ENCODE measurements at regions not wholly inside any gene's neighbourhood (a gene's known extent, or its start where the extent isn't known, plus 50 kb on each side); places are given as distances from the start of the nearest gene placed in this dataset.

DNA sequence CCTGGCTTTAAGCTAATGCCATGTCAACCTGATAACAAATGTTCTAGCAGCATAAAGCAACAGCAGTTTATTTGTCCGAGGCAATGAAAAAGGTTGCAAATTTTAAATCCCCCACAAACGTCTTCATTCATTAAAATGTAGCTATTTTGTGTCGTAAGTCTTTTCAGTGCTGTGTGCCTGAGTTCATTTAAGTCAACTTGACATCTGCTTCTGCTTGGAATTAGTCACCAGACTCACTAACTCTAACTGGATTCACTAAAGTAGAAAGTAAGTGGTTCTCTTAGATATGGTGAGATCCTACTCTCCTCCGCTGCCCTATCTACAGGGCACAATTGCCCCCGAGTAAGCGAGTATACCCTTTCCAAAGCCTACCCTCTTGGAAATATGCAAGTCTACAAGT, 118.4 kb upstream of the CHRM3 start:
- no peak for DNase-seq (ENCODE audit: low read depth in 2 of 2)

DNA sequence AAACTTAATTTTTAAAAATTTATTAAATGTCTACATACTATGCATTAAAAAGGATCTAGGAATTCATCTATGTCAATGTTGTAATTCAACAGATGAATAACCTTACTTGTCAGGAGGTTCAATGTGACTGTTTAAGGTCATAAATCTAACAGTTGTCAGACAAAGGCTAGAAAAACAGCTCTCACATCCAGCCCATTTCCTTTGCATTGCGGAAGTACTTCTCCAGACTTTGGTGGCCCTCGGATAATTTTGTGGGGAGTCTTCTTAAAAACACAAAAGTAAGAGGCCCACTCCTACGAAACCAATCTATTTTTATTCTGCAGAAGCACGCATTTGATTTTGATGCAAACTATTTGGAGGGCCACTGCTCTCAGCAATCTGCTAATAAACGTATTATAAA, 122.6 kb upstream of the CHRM3 start:
- no peak for DNase-seq (ENCODE audit: low read depth in 2 of 2)

DNA sequence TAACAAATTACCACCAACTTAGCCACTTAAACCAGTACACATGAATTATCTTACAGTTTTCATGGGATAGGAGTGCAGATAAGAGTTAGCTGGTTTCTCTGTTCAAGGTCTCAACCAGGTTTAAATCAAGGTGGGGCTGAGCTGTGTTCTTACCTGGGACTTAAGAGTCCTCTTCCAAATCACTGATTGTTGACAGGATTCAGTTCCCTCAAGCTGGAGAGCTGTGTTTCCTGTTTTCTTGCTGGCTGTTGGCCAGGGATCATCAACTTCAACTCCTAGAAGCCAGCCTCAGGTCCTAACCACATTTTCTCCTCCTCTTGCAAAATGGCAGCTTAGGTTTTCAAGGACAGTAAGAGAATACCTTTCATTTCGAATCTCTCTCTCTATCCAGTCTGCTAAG, 123.8 kb upstream of the CHRM3 start:
- no peak for DNase-seq (ENCODE audit: low read depth in 2 of 2)

DNA sequence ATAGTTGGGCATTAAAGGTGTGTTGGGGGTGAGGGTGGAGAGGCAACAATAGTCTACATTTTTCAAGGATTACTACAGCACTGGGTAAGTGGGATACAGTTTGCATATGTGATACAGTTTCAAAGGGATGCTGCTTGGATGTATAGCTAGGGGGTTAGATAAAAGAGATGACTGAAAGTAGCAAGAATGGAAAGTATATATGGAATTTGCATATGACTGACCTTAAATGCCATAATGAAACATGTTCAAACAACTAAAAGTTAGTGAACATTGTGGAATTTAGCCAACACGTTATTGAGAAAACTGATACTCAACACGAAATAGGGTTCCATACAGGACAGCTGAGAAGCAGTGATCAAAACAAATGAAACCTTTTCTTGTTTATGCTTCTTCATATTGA, 124.8 kb upstream of the CHRM3 start:
- no peak for DNase-seq (ENCODE audit: low read depth in 2 of 2)

DNA sequence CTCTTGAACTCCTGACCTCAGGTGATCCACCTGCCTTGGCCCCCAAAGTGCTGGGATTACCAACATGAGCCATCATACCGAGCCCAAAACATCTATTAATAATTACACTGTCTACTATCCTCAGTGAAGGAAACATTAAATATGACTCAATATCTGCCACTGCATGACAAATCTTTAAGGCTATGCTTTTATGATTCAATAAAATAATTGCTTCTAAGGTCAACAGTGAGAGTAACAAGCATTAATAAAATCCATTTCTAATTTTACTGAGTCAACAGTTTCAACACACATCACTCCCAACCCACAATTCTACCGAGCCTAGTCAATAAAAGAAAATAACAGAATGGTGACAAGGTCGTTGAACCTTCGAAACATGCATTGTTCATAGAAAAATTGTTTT, 125.5 kb upstream of the CHRM3 start:
- DNase-seq (ENCODE audit: low read depth in 2 of 2), result no peak

DNA sequence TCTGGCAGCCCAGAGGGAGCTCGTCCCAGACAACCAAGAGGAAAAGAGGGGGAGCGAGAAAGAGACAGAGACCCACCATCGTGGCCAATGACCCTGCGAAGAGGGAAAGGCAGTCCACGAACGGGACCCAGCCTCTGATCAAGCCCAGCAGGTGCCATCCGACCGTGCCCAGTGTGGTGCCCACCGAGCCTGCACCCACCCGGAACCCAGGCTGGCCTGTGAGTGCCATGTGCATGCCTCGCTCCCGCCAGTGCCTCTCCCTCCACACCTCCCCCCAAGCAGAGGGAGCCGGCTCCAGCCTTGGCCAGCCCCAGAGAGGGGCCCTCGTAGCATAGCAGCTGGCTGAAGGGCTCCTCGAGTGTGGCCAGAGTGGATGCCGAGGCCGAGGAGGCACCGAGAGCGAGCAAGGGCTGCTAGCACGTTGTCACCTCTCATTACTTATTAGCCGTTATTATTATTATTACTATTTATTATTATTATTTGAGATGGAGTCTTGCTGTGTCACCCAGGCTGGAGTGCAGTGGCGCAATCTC, 130.7 kb upstream of the CHRM3 start:
- DNase-seq (ENCODE audit: low read depth in 2 of 2), result no peak

DNA sequence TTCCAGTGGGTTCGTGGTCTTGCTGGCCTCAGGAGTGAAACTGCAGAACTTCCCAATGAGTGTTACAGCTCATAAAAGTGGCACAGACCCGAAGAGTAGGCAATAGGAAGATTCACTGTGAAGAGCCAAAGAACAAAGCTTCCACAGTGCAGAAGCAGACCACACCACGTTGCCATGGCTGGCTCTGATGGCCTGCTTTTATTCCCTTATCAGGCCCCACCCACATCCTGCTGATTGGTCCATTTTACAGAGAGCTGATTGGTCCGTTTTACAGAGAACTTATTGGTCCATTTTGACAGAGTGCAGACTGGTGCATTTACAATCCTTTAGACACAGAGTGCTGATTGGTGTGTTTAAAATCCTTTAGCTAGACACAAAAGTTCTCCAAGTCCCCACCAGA, 131.4 kb upstream of the CHRM3 start:
- DNase-seq (ENCODE audit: low read depth in 2 of 2), result no peak

DNA sequence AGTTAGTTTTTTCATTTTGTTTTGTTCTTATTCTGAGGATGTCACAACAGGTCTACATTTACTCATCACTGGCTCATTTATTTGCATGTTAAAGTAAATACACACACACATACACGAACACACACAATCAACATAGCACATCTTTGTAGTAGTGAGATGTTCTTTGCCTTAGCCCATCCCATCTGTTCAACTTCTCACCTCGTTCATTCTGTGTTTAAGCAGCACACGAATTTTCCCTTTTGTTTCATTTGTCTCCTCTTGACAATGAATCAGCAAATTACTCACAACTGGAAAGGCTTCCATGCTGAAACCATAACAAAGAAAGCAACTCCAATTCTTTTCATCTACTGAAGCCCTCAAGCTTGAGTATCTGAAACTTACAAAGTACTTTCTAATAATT, 133.3 kb upstream of the CHRM3 start:
- no peak for DNase-seq (ENCODE audit: low read depth in 2 of 2)

DNA sequence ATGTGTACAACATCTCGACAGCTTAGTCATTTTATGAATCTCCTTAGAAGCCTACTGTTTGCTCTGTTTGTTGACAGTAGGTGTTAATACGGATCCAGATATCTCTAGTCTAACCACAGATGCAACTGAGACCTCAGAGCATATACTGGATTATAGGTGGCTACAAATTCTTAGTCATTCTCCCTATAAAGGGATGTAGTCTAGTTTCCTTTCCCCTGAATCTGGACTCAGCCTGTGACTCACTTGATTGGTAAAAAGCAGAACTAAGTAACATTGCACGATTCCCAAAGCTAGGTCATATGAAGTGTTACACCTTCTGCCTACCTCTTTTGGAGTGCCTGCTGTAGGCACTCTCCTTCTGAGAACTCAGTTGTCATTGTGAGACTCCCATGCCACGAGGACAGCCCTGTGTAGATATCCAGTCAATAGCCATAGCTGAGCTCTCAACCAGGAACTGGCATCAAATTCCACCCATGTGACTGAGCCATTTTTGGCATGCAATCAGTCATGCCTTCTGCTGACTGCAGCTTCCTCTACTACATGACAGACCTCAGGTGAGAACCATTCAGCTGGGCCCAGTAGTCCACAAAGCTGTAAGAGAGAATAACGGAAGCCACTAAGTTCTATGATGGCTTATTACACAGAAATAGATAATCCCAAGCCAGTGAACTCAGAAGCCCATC, 135.9 kb upstream of the CHRM3 start:
- DNase-seq (ENCODE audit: low read depth in 2 of 2), result no peak

DNA sequence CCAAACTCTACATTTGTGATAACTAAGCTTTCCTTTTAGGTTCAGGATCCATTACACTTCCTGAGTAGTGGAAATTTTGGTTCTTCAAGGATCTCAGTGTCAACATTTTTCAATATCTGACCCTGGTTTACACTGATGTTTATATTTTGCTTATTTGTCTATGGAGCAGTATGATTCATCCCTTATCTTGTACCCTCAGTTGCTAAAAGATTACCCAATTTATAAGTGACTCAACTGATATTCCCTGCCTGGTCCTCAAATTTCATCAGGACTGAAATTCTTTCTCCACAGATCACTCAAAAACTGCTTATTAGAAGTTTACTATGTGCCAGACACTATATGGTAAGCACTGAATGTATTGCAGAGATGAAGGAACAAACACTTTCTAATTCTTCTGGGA, 139.1 kb upstream of the CHRM3 start:
- DNase-seq (ENCODE audit: low read depth in 2 of 2), result no peak

DNA sequence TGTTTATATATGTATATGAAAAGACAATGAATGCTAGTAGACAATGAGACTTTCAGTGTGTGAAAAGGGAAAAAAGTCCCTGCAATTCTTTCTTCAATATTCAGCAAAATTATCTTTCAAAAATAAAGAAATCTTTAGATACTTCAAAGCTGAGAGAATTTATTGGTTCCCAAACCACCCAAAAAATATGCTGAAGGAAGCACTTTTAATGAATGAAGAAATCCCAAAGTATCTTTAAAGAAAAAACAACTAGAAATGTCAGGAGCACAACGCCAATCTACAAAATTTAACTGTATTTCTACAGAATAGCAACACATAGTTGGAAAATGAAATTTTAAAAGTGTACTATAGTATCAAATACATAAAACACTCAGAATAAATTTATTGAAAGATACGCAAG, 142.3 kb upstream of the CHRM3 start:
- no peak for DNase-seq (ENCODE audit: low read depth in 2 of 2)

DNA sequence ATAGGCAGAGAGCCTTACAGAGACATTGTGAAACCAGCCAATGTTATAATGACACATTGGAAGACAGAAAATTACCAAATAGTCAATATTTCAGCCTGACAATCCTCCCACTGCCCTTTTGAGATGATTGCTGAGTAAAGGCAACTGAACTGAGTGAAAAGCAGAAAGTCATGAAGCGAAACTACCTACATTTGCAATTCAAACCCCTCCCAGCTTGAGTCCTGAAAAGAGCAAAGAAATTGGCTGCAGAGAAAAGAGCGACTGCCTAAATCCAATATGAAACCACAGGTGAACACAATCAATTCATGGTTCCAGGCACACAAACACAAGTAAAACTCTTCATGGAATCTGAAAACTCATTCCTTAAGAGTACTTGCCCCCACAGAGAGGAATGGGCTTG, 143.4 kb upstream of the CHRM3 start:
- DNase-seq (ENCODE audit: low read depth in 2 of 2), result no peak

DNA sequence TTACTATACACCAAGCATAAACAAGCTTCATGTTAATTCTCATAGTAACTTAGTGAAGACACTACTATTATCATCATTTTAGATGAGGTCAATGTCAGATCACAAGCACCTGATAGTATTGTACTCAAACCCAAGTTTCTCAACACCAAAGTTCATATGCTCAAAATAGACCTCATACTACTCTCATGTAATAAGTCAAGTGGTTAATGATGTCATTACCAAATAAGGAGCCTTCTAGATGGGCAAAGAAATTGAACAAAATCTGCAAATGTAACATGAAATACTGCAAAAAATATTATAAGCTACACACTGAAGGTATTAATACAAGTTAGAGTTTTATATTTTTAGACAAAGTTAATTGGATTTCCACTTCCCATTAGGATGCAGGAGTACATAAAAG, 144.0 kb upstream of the CHRM3 start:
- DNase-seq (ENCODE audit: low read depth in 2 of 2), result no peak

DNA sequence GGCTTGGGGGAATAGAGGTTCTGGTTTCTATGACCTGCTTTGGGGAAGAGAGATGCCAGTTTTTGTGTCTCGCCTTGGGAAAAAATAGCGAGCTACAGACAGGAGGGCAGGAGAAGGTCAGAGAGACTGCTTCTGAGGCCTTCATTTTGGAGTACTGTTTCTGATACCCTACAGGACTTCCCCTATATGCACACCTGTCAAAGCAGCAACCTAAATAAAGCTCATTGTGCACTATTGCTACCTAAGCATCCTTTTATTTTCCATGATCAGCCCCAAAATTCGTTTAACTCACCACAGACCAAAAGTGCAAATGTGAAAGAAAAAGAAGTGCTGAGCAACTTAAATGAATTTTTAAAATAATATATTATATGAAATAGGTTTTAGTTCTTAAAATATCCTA, 145.6 kb upstream of the CHRM3 start:
- no peak for DNase-seq (ENCODE audit: low read depth in 2 of 2)

DNA sequence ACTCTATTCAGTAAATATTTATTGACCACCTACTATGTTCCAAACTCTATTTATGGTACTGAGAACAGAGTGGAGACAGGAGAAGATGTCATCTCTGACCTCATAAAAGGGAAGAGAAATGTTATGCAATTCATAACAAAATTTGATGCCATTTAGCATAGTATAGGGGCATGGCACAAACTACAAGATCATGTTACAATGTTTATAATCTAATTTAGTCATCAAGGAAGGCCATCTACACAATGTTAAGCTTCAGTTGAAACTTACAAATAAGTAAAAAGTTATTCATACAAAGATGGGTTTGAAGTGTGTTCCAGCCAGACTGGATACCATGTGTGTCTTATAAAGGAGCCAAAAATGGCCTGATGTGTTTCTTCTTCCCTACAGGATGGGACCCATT, 146.8 kb upstream of the CHRM3 start:
- DNase-seq (ENCODE audit: low read depth in 2 of 2), result no peak

DNA sequence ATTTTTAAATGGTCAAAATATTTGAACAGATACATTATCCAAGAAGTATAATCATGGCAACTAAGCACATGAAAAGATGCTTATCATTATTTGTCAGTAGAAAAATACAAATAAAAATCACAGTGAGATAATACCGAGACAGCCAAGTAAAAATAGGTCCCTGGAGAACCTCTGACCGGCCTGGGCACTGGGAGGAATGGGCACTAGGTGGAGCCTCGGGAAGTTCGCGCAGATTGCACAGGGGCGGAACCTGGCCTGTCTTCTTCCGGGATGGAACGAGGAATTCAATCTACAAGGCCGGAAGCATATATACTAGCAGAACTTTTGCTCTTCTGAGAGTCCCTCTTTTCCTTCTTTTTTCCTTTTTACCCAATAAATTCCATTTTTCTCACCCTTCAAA, 148.5 kb upstream of the CHRM3 start:
- no peak for DNase-seq (ENCODE audit: low read depth in 2 of 2)

DNA sequence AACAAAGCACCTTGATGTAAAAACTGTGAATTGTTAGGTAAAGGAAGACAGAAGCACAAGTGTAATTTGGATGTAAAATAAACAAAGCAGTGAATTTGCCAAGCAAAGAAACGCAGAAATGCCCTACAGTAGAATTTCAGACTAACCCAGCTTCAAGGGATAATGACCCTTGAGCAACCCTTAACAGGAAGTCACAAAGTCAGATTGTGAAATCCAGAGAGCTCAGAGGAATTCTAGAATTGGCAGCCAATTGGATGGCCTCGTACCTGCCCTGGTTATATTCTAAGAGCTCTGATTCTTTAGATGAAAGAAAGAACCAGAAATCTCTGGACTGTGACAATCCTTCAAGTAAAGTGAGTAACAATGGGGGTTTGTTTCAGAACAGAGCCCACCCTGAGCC, 152.7 kb upstream of the CHRM3 start:
- DNase-seq (ENCODE audit: low read depth in 2 of 2), result no peak

DNA sequence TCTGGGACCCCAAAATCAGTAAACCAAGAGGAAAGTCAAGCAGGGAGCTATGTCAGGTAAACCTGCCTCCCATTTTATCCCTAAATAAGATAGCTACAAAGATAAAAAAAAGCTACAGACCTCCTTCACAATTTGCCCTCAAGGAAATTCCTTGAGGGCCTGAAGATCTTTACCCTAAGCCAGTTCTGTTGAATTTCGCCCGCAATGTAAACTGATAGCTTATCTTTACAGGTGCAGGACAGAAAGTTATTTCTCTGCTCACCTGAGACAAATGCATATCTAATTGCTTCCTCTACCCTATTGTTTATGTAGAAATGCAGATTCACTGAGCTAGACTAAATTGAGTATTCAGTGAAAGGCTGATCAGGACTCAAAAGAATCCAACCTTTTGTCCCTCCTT, 153.4 kb upstream of the CHRM3 start:
- DNase-seq (ENCODE audit: low read depth in 2 of 2), result no peak

DNA sequence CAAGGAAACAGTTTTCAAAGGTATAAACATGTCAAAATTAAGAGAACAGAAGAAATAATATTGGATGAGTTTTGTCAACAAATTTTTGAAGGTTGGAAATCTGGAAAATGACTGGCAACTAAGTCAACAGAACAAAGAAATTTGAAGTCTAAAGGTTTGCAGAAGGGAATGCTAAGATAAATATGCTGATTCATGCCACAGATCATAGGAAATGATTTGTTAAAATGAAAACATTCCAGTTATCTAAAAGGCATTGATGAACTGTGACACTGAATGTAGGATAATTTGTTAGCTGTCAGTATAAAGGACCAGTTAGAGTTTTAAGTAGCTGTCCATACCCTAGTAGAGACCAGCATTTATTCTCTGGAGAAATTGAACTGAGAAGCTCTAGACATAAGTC, 157.9 kb upstream of the CHRM3 start:
- DNase-seq (ENCODE audit: low read depth in 2 of 2), result no peak

DNA sequence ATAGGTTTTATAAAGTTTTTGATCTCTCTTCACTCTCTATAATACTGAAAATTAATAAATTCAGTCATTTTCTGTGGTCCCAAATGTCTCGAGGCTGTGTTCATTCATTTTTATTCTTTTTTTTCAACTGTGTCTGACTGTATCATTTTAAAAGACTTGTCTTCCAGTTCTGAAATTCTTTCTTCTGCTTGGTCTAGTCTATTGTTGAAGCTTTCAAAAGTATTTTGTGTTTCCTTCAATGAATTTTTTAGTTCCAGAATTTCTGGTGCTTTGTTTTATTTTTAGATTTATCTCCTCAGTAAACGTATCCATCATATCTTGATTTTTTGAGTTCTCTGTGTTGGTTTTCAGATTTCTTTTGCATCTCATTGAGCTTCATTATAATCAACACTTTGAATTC, 161.0 kb upstream of the CHRM3 start:
- no peak for DNase-seq (ENCODE audit: low read depth in 2 of 2)

DNA sequence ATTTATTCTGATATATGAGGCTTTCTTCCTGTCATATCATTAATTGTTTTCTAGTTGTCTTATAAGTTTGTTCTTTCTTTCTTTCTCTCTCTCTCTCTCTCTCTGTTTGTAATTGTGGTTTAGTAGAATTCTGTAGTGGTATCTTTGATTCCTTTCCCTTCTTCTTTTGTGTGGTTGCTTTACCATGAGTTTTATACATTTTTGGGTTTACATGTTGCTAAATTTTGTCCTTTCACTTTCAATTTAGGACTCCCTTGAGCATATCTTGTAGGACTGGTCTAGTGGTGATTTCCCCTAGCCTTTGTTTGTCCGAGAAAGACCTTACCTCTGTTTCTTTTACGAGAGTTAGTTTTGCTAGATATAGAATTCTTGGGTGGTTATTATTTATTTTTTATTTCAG, 162.3 kb upstream of the CHRM3 start:
- DNase-seq (ENCODE audit: low read depth in 2 of 2), result no peak

DNA sequence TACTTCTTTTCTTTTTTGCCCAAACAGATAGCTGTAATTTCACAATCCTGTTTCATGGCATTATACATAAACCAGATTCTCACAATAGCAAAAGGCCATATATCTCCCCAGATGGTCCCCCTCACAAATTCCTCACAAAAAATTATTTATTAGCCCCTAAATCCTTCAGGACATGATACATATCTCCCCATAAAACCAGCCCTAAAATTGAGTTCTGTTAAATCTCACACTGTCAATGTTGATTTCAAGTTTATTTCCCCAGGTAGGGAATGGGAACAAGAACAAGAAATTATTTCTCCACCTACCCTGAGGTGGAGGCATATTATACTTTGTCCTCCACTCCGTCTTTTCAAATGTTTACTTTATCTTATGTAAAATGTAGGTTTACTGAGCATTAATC, 163.4 kb upstream of the CHRM3 start:
- no peak for DNase-seq (ENCODE audit: low read depth in 2 of 2)

DNA sequence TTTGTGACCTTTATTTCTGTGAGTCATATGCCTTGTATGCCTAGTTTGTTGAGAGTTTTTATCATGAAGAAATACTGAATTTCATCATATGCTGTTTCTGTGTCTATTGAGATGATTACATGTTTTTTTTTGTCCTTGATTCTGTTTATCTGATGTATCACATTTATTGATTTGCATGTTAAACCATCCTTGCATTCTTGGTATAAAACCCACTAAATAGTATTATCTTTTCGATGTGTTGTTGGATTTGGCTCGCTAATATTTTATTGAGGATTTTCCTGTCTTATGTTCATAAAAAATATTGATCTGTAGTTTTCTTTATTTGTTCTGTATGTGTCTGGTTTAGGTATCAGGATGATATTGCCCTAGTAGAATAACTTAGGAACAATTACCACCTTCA, 164.7 kb upstream of the CHRM3 start:
- no peak for DNase-seq (ENCODE audit: low read depth in 2 of 2)

DNA sequence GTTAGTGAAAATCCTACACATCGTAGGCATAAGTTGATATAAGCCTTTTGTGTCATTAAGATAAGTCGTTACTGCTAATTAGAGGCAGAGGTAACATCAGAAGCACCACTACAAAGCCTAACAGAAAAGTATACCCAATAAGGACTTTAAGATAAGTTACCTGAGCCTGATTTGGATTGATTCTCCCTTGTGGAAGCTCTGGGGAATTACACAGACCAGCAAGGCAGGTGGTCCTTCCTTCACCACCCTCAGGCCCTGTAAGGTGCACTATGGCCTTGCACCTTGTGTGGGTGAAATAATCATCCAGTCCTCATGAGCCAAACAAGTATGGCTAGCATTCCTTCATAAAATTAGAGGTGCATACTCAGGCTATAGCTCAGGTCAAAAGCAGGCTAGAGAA, 166.7 kb upstream of the CHRM3 start:
- DNase-seq (ENCODE audit: low read depth in 2 of 2), result no peak

Measured in fibroblast of skin of left biceps (primary cell).